NCI-H2171 treated with DMSO at 0.1 percent for 48 hours (cell line): ENCODE measurements at regions not wholly inside any gene's neighbourhood (a gene's known extent, or its start where the extent isn't known, plus 50 kb on each side); places are given as distances from the start of the nearest gene placed in this dataset.
"Not testable (repeated sequence)": the region's sequence is repeated elsewhere in the genome, so short reads cannot be mapped to it uniquely, and the experiment has no call there.

Experiments
- DNase-seq: peaks from one replicate; lab custom pipeline; 2025; lab: John Stamatoyannopoulos, UW

GRCh38 chr14:87309557-87309956, 683.4 kb downstream of the GALC start:
- DNase-seq = no peak

- no peak for DNase-seq
These were observed 686.4 kb downstream of the GALC start for GRCh38 chr14:87306409-87307168.

- no peak for DNase-seq
These were observed 687.6 kb downstream of the GALC start for GRCh38 chr14:87305345-87305744.

DNA sequence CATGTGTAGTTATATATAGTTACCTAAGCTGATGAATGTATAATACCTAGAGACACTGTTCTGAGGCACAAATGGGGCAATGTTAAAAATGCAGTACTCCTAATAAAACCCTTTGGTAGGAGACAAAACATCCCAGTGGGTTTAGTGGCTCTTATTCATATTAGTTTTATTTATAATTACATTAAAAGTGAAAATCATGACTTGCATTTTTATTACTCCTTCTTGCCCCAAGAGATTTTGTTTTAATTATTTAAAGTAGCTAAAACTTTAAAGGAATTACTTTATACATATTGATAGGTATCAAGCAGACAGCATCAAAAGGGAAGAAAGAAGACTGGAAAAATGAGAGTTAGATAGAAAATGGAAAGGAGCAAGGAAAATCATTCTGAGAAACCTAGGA, 688.6 kb downstream of the GALC start:
- DNase-seq = no peak

GRCh38 chr14:87286826-87287225, 706.2 kb downstream of the GALC start:
- no peak for DNase-seq

DNA sequence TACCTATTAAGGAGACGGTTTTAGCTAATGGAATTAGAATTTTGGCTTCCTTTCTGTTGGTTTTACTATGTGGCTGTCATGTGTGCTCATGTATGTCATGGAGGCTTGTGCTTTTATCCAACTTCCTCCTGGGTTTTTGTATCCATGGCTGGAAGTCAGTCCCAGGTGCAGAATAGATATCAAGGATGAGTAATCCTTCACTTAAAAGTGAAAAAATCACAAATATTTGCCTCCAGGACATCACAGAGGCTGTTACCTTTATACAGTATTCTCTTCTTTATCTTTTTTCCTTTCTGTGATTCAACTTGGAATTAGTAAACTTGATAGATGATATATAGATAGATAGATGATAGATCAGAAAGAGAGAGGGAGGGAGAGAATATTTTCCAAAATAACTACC, 706.8 kb downstream of the GALC start:
- no peak for DNase-seq

- DNase-seq = no peak
These were observed 707.5 kb downstream of the GALC start for GRCh38 chr14:87285506-87285905.

DNA sequence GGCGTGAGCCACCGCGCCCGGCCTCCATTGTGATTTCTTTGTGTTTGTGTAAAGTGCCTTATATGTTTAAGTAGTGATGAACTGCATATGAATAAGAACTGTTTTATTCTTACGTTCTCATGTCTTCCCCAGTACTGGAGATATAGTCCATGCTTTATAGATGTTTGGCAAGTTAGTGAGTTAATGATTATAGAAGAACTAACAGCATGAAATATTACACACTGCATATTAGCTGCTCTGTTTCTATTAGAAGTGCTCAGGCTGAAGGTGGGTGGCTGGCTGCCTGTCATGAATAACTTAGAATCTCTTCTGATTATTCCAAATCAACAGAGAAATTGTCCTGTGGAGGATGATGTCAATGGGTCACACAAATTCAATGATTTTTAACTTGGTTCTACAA, 709.4 kb downstream of the GALC start:
- DNase-seq = no peak

DNA sequence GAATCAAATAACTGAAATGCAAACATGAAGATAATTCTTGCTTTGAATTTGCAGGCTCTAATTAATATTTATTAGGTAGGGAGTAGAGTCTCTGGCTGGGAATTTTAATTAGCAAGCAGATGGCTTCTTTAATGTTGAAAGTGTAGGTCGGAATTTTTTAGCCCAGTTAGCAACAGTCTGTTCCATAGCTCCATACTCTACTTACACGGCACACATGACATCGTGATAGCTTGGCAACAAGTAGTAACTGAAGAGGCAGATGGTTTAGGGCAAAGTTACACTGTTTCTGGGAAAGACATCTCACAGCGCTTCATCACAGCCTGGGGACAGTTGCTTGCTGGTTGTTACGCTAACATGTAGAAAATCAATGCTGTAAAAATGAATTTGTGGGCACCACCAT, 710.7 kb downstream of the GALC start:
- DNase-seq = peak; percentile 81

GRCh38 chr14:87278415-87278814, 714.6 kb downstream of the GALC start:
- DNase-seq = no peak

DNA sequence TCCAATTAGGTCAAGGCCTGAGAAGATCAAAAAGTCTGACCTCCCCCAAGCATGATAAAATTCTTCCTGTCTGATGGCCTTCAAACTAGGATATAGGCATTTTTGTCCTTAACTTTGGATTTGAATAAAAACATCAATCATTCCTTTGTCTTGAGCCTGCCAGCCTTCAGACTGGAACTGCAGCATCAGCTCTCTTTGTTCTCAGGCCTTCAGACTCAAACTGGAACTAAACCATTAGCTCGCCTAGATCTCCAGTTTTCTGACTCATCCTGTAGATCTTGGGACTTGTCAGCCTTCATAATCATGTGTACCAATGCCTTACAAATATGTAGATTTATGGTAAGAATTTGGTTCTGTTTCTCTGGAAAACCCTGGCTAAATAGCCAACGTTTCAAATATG, 721.7 kb downstream of the GALC start:
- no peak for DNase-seq

GRCh38 chr14:87268997-87269396, 724.0 kb downstream of the GALC start:
- DNase-seq = no peak

DNA sequence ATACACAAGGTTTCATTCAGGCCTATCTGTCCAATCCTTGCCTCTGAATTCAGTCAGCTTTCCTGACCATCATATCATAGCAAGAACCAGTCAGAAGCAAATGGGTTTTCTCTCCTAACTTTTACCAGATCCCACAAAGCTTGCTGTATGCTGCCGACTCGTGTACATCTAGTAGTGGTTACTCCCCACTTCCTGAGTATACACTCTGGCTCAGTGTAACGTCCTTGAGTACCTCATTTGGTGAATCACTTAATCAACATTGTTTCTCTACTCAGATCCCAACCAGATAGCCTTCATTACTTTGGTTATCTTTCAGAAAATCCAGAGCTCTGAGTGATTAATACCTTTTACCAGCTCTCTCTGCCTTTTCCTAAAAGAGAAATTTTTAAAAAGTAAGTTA, 728.2 kb downstream of the GALC start:
- no peak for DNase-seq

DNA sequence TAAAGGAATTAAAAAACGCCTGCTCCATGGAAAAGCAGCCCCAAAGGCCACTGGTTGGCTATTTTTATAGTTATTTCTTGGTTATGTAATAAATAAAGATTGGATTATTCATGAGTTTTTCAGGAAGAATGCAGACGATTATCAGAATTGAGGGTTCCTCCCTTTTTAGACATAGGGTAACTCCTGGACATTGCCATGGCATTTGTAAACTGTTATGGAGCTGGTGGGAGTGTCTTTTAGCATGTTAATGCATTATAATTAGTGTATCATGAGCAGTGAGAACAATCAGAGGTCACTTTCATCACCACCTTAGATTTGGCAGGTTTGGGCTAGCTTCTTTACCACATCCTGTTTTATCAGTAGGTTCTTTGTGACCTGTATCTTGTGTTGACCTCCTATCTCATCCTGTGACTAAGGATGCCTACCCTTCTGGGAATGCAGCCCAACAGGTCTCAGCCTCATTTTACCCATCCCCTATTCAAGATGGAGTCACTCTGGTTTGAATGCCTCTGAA, 728.7 kb downstream of the GALC start:
- DNase-seq = no peak

- no peak for DNase-seq
These were observed 731.4 kb downstream of the GALC start for GRCh38 chr14:87261621-87262020.

GRCh38 chr14:87260460-87260859, 732.5 kb downstream of the GALC start:
- no peak for DNase-seq

- no peak for DNase-seq
These were observed 735.6 kb downstream of the GALC start for GRCh38 chr14:87257421-87257820.

DNA sequence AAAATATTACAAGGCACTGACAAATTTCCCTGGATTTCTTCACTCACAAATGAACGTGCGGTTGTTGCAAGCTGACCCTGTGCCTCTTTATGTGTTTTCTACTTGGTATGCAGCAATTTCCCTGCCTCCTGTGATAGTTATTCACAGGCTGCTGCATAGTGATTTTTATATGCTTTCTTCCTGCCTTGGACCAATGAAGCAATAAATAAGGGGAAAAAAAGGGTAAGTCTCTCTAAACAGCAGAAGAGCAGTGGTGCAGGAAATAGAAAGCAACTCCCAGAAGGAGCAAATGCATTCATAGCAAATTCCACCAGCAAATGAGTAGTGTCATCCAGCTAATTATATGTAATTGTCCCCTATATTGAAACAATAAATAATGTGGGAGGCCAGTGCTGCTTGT, 737.9 kb downstream of the GALC start:
- no peak for DNase-seq

- DNase-seq = no peak
These were observed 738.6 kb downstream of the GALC start for GRCh38 chr14:87254331-87254874.

DNA sequence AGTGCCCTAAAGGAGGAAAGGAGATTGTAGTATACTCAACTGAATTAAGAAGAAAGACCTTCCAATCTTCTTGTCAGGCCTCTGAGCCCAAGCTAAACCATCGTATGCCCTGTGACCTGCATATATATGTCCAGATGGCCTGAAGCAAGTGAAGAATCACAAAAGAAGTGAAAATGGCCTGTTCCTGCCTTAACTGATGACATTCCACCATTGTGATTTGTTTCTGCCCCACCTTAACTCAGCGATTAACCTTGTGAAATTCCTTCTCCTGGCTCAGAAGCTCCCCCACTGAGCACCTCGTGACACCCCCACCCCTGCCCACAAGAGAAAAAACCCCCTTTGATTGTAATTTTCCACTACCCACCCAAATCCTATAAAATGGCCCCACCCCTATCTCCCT, 739.2 kb downstream of the GALC start:
- not testable (repeated sequence) for DNase-seq

DNA sequence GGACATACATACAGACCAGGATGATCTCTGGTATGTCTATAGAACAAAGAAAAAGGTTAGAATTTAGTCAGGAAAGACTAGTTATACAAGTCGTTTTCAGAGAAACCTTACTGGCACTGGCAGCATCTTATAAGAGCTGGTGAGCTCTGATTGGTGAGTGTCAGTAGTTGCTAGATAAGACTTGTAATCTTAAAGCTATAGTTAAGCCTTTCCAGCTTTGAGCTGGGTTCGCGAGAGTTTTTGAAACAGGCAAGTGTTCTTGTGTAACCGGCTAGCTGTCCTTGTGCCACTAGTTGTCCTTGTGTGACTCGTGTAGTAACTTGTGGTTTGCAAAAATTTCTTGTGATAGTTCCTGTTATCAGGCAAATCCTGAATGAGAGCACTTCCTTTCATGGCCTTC, 740.9 kb downstream of the GALC start:
- DNase-seq = no peak

- DNase-seq = no peak
These were observed 742.0 kb downstream of the GALC start for GRCh38 chr14:87251011-87251410.

DNA sequence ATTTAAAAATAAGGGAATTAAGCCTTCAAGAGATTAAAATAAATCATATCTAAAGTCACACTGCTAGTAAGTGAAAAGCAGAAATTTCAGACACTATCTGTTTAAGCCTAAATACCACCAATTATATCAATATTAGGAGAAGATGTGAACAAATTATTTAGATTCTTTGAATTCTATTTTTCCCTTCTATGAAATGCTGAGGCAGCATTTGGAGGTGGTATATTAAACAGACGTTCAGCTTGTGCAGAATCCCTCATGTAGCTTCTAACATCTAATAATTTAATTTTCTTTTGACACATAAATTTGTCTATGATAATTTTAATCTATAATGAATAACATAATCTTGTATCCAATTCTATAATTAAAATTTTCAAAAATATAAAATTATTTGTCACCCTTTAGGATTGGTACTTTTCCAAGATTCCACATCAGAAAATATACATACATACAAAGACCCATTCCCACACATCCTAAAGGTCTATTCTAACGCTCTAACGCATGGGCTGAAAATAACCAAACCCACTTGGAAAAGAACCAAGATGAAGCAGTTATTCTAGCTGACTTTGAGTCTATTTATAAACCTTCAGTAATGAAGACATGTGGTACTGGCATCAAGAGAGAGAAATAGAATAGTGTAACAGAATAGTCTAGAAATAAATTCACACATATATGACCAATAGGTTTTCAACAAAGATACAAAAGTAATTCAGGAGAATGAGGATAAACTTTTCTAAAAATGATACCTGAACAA, 751.8 kb downstream of the GALC start:
- DNase-seq = peak; percentile 30
